NOMO-1 (cell line): ENCODE measurements at regions not wholly inside any gene's neighbourhood (a gene's known extent, or its start where the extent isn't known, plus 50 kb on each side); places are given as distances from the start of the nearest gene placed in this dataset.

Experiments used
- DNase-seq, 2 experiments: peaks; one replicate each; lab custom pipeline; 2025; ENCODE audit not compliant: unreplicated experiment in 2 of 2; lab: John Stamatoyannopoulos, UW

DNA sequence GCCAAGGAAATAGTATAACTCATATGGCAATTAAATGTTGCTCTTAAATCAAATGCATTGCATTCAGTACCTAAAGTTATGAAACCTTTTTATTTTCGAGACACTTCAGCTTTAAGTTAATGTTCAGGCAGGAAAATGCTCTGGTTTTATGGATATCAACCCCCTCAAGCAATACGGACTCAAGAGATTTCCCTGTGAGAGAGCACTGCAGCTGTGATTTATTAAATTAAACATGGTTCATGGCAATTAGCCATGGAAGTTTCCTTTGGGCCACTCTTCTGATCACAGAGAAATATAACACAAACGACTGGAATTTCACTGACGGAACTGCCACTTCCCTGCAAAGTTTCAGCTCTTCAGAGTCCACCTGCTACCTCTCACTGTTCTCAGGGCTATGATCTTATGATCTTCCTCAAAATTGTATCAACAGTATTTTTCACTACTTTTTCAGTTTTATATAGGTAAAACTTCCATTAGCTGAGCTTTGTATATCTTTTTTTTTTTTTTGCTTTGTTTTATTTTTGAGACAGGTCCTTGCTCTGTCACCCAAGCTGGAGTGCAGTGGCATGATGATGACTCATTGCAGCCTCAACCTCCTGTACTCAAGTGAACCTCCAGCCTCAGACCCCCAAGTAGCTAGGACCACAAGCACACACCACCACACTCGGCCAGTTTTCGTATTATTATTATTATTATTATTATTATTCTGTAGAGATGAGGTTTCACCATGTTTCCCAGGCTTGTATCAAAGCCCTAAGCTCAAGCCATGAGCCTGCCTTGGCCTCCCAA lies 923.1 kb upstream of the TMPRSS15 start:
- no peak for DNase-seq

DNA sequence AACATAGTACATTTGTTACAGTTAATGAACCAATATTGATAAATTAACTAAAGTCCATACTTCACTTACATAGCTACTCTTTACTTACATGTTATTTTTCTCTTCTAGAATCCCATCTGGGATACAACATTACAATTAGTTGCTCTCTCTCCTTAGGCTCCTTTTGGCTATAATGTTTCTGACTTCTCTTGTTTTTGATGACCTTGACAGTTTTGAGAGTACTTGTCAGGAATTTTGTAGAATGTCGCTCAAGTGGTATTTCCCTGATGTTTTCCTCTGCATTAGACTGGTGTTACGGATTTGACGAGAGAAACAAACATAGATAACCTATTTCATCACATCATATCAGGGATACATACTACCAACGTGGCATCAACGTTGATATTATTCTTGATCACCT lies 925.4 kb upstream of the TMPRSS15 start:
- no peak for DNase-seq

DNA sequence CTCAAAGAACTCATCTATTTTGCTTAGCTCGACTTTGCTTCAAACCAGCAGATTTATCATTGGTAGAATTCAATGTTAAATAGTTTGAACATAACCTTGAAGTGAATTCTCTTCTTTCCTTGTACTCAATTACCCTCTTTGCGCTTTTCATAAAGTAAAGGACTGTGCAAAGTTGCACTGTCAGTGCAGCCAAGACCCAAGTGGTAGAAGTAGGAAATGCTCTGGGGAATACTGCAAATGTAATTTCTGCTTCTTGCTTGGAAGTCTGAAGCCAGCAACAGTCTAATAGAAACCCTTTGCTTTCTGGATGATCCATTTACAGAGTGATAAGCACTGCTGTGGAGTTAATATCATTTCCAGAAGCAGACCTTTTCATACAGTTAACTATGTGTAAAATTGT lies 936.7 kb upstream of the TMPRSS15 start:
- DNase-seq, result no peak

DNA sequence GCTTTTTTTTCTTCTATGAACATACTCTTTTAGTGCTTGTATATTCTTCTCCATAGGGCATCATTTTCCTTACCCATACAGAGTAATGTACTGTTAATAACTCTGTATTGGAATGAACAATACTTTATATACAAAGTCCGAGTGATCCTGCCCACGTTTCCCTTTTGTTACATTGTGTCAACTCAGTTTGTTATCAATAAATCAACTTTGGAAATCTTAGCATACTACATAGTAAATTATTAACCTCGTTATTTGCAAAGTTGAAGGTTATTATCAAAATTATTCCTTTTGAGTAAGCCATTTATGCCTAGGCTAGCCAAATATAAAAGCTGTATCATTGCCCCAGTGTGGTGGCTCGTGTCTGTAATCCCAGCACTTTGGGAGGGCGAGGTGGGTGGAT lies 937.4 kb upstream of the TMPRSS15 start:
- no peak for DNase-seq

DNA sequence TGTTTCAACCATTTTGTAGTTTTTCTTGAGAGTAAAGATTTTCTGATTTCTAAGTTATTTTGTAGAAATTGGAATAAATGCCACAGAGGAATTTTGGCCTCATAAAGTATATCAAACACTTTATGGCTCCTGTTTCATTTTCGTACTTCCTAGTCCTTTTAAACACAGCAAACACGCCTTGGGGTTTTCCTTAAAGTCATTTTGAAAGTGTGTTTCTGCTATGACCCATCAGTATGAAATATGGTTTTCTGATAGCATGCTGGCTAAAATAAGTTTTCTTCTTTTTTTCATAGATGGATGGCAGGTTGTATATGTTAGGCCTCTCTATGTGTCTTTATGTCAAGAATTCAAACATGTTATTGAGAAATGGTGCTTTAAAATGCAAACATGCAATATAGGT lies 940.1 kb upstream of the TMPRSS15 start:
- DNase-seq, result no peak

DNA sequence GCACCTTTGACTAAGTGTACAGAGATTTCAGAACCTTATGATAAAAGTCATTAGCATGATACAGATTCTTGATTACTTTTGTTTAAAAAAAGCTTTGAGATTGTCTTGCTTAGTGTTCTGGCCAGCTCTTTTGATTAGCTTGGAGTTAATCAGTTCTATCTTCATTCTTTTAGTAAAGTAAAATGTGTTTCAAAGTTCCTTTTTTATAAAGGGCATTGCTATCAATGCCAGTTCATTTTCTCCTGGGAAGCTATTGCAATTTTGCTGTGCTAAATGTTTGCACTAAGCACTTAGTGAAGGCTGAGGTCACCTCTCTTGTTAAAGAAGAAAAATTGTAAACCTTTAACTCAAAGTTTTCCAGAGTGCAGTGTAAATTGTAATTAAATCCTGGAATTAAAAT lies 946.7 kb upstream of the TMPRSS15 start:
- DNase-seq, result no peak

DNA sequence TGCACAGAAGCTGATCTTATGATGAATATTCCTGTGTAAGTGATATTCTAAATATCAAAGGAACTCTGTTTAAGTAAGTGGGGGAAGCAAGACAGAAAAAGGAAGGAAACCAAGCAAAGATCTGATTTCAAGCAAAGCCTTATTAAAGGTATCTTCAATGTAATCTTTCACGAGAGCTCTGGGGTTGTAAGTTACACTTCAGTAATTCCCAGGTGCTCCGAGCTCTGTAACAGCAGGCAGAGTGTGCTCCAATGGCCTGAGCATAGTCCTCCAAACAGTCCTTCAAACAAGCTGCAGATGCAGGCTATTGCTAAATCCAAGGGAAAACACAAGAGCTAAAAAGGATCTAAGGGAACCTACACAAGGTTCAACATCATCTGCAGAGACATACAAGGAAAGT lies 949.7 kb upstream of the TMPRSS15 start:
- no peak for DNase-seq

DNA sequence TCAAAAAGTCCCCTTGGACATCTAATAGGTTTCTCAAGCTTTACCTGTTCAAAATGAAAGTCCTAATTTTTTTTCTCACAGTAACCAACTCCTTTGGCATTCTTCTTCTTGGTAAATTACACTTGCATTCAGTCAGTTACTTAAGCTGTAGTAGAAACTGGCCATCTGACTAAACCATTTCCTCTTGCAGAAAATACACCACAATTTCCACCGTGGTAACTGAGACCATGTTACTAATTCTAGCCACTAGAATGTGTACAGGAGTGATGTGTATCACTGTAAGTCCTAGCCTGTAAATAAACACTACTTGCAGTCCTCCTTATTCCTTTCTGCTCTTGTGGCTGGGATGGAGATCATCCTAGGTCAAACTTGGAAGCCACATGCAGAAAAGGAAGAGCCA lies 965.4 kb upstream of the TMPRSS15 start:
- no peak for DNase-seq

DNA sequence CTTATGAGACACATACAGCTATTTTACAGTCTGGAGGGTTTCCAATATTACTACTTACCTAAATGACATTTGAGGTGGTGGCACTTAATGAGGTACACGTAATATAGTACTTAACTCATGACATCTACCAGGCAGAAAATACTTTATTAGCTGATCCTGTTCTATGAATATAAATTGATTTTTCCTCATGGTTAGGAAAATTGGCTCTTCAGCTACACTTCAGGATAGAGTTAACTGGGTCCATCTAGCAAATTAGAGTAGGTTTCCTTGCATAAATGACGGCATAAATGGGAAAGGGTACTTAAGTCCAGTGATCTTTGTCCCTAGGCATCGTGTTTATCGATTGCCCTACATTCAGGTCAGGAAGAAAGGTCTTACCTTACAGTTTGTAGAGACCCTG lies 988.8 kb upstream of the TMPRSS15 start:
- DNase-seq, result no peak

DNA sequence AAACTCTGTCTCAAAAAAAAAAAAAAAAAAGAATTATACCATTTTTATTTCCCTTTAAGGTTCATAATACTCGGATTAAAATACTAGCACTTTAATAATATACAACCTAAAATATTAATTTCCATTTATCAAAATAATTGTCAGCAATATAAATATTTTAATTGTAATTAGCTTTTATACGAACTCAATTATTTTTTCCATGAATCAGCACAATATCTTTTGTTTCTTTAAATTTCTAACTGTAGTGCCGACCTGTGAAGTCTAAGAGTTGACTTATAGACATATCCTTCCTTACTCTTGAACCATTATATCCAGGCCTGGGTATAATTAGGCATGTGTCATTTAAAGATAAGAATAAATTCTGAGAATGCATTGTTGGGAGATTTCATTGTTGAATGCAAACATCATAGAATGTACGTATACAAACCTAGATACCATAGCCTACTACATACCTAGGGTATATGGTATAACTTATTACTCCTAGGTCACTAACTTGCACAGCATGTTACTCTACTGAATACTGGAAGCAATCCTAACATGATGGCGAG lies 996.7 kb upstream of the TMPRSS15 start:
- DNase-seq, result no peak

DNA sequence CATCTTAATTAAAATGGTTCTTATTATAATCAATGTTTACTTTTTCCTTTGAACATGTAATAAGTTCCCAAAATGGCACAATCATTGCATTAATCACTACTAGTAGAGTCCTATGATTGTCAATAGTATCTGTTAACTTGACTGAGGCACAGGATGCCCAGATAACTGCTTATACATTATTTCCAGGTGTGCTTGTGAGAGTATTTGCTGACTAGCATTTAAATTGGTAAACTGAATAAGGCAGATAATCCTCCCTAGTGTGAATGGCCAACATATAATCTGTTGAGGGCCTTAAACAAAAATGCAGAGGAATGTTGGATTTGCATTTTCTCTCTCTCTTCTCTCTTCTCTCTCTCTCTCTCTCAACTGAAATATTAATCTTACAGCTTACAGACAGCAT lies 999.3 kb upstream of the TMPRSS15 start:
- no peak for DNase-seq

DNA sequence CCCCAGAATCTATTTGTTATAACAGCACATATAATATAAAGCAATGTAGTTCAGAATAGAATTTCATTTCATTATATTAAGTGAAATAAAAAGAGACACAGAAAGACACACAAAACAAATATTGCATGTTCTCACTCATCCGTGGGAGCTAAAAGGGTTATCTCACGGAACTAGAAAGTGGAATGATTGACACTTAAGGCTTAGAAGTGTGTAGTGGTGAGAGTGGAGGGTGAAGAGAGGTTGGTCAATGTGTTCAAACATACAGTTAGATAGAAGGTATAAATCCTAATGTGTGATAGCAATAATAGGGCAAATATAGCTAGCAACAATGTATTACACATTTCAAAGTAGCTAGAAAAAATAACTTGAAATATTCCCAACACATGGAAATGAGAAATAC lies 1001.7 kb upstream of the TMPRSS15 start:
- no peak for DNase-seq

DNA sequence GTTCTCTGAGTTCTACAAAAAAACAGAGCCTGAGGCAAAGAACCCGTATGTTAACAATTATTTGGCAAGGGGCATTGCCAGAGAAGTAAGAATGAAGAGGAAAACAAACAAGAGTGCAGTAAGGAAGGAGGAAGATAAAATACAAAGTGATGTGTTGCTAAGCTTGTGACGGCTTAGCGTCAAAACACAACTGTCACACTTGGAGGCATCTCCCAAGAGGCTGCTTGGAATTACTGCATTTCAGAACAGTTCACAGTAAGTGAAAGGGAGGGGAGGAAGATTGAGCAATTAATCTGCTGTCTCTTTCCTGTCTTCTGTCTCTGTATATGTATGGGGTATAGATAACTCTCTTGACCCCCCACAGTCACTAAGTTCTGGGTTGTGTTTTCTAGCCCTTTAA lies 1017.0 kb upstream of the TMPRSS15 start:
- no peak for DNase-seq

DNA sequence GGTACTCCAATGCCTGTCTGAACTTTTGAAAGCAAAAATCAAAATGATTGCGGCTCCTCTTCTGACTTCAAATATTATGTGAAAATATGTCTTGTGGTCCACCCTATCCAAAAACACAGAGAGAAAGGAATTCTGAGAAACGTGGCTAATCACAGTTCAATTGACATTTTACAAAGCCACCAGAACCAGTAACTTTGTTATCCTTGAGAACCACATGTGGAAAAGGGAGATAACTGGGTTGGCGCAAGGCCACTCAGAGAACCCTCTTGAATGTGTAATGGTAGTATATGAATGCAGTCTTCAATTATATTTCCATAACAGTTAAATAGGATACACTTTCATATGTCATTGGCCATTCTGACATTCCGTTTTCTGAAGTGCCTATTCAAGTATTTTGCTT lies 1030.0 kb upstream of the TMPRSS15 start:
- DNase-seq, result no peak

DNA sequence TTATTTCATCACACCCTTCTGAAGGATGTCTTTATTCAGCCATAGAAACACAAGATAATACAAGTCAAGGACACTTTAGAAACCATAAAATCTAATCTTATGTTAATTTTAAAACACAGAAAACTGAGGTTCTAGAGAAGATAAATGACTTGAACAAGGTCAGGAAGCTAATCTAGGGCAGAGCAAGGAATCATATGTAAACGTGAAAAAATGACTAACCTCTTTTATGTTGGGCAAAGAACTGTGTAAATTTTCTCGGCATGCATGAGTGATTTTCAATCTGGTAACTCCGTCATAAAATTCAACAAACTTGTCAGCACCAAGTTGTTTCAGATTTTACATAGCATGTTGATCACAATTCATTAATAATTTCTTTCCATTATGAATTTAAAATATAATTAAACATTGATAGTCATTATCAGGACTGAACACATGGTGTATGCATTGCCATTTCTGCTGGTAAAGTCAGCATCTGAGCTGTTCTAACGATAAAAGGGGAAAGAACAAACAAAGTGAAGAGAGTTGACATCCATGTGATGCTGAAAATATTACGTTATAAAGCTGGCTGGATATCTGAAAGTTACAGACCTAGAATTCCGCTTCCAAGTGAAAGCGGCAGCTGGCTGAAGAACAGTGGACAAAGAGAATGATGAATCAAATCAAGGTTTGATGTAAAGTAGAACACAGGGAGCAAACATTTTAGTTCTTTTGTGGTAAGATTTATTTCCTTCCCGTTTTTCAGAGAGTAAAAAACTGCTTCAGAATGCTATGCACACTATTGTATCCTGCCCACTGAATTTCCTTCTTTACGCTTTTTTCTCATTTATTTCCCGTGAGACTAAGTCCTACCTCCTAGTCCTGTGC lies 1037.4 kb upstream of the TMPRSS15 start:
- no peak for DNase-seq

DNA sequence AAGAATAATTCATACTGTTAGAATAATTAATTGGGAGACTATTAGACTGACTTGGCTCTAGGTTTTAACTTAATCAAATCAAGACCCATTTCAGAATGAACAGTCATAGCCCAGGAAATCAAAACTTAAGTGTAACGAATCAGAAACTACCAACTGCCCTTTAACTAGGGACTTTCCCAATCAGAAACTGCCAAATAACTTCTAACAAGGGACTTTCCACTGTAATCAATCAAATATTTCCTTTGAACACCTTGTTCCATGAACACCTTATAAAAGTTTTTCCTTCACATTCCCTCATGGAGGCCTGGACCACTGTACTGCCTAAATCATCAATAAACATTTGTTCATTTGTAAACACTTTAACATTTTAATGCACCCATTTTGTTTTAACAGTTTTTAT lies 1054.7 kb upstream of the TMPRSS15 start:
- no peak for DNase-seq

DNA sequence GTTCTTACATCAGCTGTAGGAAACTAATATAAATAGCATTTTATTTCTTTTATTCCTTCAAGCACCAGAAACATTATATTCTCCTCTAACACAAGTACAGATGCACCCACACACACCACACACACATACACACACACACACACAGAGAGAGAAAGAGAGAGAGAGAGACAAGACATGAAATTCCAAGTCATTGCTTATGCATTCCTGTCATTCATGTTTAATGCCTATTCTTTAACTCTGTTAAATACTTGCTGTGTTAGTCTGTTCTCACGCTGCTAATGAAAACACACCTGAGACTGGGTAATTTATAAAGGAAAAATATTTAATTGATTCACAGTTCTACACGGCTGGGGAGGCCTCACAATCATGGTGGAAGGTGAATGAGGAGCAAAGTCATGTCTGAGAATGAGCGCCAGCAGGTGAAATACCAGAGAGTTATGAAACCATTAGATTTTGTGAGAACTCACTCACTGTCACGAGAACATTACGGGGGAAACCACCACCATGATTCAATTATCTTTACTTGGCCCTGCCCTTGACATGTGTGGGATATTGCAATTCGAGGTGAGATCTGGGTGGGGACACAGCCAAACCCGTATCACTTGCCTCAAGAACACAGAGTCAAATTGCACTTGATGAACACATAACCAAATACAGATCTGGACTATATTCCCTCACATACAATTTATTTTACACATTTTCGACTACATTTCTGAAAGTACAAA lies 1058.1 kb upstream of the TMPRSS15 start:
- DNase-seq, result no peak

DNA sequence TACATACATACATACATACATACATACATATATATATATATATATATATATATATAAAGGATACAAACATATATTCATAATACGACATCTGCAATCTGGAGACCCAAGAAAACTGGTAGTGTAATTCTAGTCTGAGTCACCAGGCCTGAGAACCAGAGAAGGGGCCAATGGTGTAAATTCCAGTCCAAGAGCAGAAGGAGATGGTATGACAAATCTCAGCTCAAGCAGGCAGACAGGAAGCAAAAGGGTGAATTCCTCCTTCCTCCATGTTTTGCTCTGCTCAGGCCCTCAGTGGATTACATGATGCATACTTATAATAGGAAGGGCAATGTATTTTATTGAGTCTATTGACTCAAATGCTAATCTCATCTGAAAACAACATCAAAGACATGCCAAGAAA lies 1060.4 kb upstream of the TMPRSS15 start:
- DNase-seq, result no peak

DNA sequence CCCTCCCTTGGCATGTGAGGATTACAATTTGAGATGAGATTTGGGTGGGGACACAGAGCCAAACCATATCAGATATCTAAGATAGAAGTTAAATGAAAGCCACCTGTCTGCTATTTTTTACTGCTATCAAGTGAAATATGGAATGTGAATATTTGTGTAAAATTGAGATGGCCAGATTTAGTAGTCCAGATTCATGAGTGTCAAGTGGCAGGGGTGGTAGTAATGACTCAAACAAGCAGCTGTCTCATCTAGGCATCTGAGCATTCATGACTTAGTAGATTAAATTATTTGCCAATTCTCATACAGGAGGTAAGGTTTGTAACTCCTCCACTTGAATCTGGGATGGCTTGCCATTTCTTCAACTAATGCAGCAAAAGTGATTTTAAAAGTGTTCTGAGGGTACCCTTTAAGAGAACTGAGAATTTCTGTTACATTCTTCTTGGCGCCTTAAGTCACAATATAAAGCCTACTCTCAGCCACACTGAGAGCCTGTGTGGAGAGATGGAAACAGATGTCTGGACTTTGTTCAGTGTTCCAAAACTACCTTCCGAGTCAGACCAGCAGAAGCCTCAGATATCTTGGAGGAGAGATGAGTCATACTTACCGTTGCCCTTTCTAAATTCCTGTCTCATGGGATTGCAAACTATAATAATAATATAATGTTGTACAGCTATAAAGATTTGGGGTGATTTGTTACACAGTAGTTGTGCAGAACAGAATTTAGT lies 1065.6 kb upstream of the TMPRSS15 start:
- no peak for DNase-seq

DNA sequence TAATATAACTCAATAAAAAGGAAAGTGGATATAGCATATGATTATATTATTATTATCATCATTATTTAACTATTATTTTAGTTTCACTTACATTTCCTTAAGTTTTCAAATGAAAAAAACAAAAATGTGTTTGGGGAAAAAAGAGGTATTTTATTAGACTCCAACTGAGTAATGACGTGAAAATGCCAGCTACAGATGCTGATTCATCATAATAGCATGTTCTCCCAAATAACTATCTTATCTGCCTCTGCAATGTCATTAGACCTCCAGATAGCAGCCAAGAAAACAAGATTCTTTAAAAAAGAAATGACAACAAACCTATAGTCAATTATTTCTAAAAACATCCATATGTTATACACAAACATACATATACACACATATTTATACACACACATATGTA lies 1071.9 kb upstream of the TMPRSS15 start:
- no peak for DNase-seq

DNA sequence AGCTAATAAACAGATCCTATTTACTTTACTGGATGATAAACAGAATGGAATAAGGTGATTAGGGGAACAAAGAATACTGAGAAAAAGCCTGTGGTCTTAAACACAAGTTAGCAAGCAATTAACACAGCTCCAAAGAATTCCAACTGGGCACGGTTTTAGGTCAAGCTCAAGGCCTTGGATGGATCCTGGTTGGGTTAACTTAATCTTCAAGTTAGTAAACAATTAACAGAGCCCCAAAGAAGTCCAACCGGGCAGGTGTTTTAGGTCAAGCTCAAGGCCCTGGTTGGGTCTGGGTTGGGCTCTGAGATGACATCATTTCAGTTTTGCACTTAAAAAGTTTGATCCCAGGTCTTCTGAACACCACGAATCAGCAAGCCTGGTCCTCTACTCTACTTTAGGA lies 1086.3 kb upstream of the TMPRSS15 start:
- no peak for DNase-seq
